Neural progenitor cell (in vitro differentiated cells): ENCODE measurements at regions not wholly inside any gene's neighbourhood (a gene's known extent, or its start where the extent isn't known, plus 50 kb on each side); places are given as distances from the start of the nearest gene placed in this dataset.
A peak's percentile ranks its signal among the peaks of the same experiment; 100 is the strongest.

Source experiments
- DNase-seq: peaks from one replicate; pipeline ENCODE4 v3.0.0-alpha.2; 2016; ENCODE audit warnings: low spot score
- H2AFZ ChIP-seq: fragments of 200-600 bp; sonication (generic); replicated peaks from 2 replicates; pipeline ENCODE4 v1.6.1; 2016; ENCODE audit warnings: antibody characterized with exemption
- H3F3A ChIP-seq: fragments of 200-600 bp; sonication (generic); 2 replicates; pipeline ENCODE4 v1.6.1; 2016; ENCODE audit warnings: antibody characterized with exemption, low read depth
- H3K27ac ChIP-seq: fragments of 200-600 bp; sonication (generic); 2 replicates; pipeline ENCODE4 v1.5.1; 2016; ENCODE audit warnings: mild to moderate bottlenecking
- H3K27me3 ChIP-seq: fragments of 200-600 bp; sonication (generic); 2 replicates; pipeline ENCODE4 v1.6.1; 2016; ENCODE audit warnings: mild to moderate bottlenecking, moderate library complexity
- H3K36me3 ChIP-seq: fragments of 200-600 bp; sonication (generic); 2 replicates; pipeline ENCODE4 v1.5.1; 2016
- H3K4me1 ChIP-seq: fragments of 200-600 bp; sonication (generic); 2 replicates; pipeline ENCODE4 v1.6.1; 2016; ENCODE audit warnings: mixed run types
- H3K4me2 ChIP-seq: fragments of 200-600 bp; sonication (generic); 2 replicates; pipeline ENCODE4 v1.6.1; 2016
- H3K4me3 ChIP-seq: fragments of 200-600 bp; sonication (generic); 2 replicates; pipeline ENCODE4 v1.5.1; 2016
- H3K79me2 ChIP-seq: fragments of 200-600 bp; sonication (generic); 2 replicates; pipeline ENCODE4 v1.6.1; 2016; ENCODE audit warnings: low read depth
- H3K9ac ChIP-seq: fragments of 200-600 bp; sonication (generic); 2 replicates; pipeline ENCODE4 v1.6.1; 2016
- H3K9me3 ChIP-seq: fragments of 200-600 bp; sonication (generic); 2 replicates; pipeline ENCODE4 v1.5.1; 2016; ENCODE audit warnings: low read depth
- H4K20me1 ChIP-seq: fragments of 200-600 bp; sonication (generic); 2 replicates; pipeline ENCODE4 v1.6.1; 2016; ENCODE audit warnings: low read depth
- H3K27ac Mint-ChIP-seq: 3 replicates; pipeline ENCODE4 v1.8.0; 2021; ENCODE audit warnings: mixed read lengths
- H3K27me3 Mint-ChIP-seq: 2 replicates; pipeline ENCODE4 v1.8.0; 2022; ENCODE audit warnings: low read depth, mild to moderate bottlenecking, inconsistent platforms, moderate library complexity, mixed read lengths; ENCODE audit not compliant: insufficient read depth
- H3K36me3 Mint-ChIP-seq: 3 replicates; pipeline ENCODE4 v1.8.0; 2021; ENCODE audit warnings: mixed read lengths
- H3K4me1 Mint-ChIP-seq: 3 replicates; pipeline ENCODE4 v1.8.0; 2021; ENCODE audit warnings: mixed read lengths
- H3K4me3 Mint-ChIP-seq: 3 replicates; pipeline ENCODE4 v1.8.0; 2021; ENCODE audit warnings: mild to moderate bottlenecking, moderate library complexity, mixed read lengths
- H3K9me3 Mint-ChIP-seq: 3 replicates; pipeline ENCODE4 v1.8.0; 2020; ENCODE audit warnings: mixed read lengths
- CTCF ChIP-seq: fragments of 200-600 bp; sonication (generic); IDR thresholded peaks from 2 replicates; pipeline ENCODE4 v1.5.1; 2017; ENCODE audit warnings: antibody characterized with exemption, mild to moderate bottlenecking
- EZH2 ChIP-seq: fragments of 200-600 bp; sonication (generic); IDR thresholded peaks from 2 replicates; pipeline ENCODE4 v1.6.1; 2017; ENCODE audit warnings: antibody characterized with exemption, mild to moderate bottlenecking, moderate library complexity
- EZH2phosphoT487 ChIP-seq: fragments of 200-600 bp; sonication (generic); IDR thresholded peaks from 2 replicates; pipeline ENCODE4 v1.6.1; 2017; ENCODE audit warnings: antibody characterized with exemption

DNA sequence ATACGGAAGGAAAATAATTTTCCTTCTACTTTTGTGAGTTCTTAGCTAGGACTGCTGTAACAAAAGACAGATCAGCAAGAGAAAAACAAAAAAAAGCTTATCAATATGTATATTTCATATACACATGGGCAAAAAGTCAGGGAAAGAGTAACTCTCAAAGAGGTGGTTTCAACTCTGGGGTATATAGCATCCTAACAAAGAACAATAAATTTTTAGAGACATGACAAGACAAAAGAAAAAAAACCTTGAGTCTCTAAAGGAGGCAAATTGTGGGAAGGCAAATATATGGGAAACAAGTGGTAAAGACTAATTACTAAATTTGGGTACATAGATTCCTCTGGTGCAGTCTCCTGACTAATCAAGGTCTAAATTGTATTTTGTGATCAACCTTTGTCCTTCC, 93.2 kb downstream of the C5orf15 start:
- Mint-ChIP-seq H3K4me3 (no peak overlapping the region), H3K9me3 (peaks cover 13% of the 10 kb centered on the region), H3K36me3 (no peaks in the 10 kb centered on the region), H3K27ac (no peak overlapping the region), H3K4me1 (peaks cover 3% of the 10 kb centered on the region), H3K27me3 (peaks cover 5% of the 10 kb centered on the region)
- H3K27me3 ChIP-seq = no peaks in the 10 kb centered on the region
- H3F3A ChIP-seq = no peaks in the 10 kb centered on the region
- H3K79me2 ChIP-seq = no peaks in the 10 kb centered on the region
- H3K36me3 ChIP-seq = no peaks in the 10 kb centered on the region
- H2AFZ ChIP-seq = no peak overlapping the region
- H3K4me1 ChIP-seq = peaks cover 8% of the 10 kb centered on the region
- TF ChIP-seq CTCF (no peak), EZH2phosphoT487 (no peak), EZH2 (no peak)
- no peaks in the 10 kb centered on the region for H4K20me1 ChIP-seq
- no peak overlapping the region for H3K27ac ChIP-seq
- no peak overlapping the region for H3K4me2 ChIP-seq
- no peak for DNase-seq
- no peak overlapping the region for H3K9ac ChIP-seq
- no peaks in the 10 kb centered on the region for H3K9me3 ChIP-seq
- no peak overlapping the region for H3K4me3 ChIP-seq

DNA sequence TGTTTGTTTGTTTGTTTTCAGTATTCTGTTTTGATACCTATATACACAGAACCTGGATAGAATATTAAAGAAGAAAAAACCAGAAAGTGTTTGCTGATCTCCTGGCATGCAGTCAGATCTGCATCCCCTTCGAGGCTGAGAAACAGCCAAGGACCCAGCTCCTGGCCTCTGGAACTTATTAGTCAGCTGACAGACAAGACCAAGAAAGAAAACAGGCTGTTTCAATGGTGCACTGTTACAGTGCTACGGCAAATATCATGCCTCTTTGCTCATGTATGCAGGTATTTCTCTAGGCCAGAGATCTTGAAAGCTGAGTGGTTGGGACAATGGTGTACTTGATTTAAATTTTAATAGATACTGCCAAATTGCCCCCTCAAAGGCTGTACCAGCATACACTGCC, 95.0 kb downstream of the C5orf15 start:
- Histone ChIP-seq H3K79me2 (no peaks in the 10 kb centered on the region), H3K4me3 (no peak overlapping the region), H3K36me3 (no peaks in the 10 kb centered on the region), H3K9me3 (no peaks in the 10 kb centered on the region), H4K20me1 (no peaks in the 10 kb centered on the region), H2AFZ (no peak overlapping the region), H3K27me3 (peaks cover 6% of the 10 kb centered on the region), H3K27ac (no peak overlapping the region), H3K4me2 (no peak overlapping the region), H3K4me1 (peaks cover 8% of the 10 kb centered on the region), H3F3A (no peaks in the 10 kb centered on the region), H3K9ac (no peak overlapping the region)
- DNase-seq = no peak
- Mint-ChIP-seq H3K27ac (no peak overlapping the region), H3K9me3 (peaks cover 13% of the 10 kb centered on the region), H3K4me3 (no peak overlapping the region), H3K36me3 (no peaks in the 10 kb centered on the region), H3K4me1 (peaks cover 6% of the 10 kb centered on the region), H3K27me3 (peaks cover 5% of the 10 kb centered on the region)
- no peak for TF ChIP-seq EZH2phosphoT487
- no peak for TF ChIP-seq CTCF
- no peak for TF ChIP-seq EZH2

DNA sequence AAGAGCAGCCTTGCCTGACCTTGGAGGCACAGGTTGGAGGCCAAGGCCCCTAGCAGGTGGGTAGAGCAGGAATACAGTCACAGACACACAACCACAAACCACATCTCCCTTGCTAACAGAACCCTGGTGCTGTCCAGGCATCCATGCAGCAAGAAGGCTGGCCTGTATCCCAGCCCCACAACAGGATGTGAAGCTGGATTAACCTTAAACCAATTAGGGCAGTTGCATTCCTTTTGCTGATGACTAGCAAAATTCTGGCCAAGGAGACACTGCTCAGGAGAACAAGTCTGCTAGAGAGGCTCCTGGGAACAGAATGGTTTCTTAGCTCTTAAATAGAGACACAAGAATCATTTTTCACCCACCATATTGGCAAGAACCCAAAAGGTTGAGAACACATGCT, 97.8 kb downstream of the C5orf15 start:
- Histone ChIP-seq H3K36me3 (no peaks in the 10 kb centered on the region), H3K4me3 (no peak overlapping the region), H3K27me3 (peaks cover 7% of the 10 kb centered on the region), H3K4me1 (peaks cover 8% of the 10 kb centered on the region), H3F3A (no peaks in the 10 kb centered on the region), H2AFZ (no peak overlapping the region), H4K20me1 (no peaks in the 10 kb centered on the region), H3K9me3 (no peaks in the 10 kb centered on the region), H3K4me2 (peak overlapping the region; percentile 19), H3K9ac (no peak overlapping the region), H3K79me2 (no peaks in the 10 kb centered on the region), H3K27ac (no peak overlapping the region)
- no peaks in the 10 kb centered on the region for H3K36me3 Mint-ChIP-seq
- DNase-seq = peak; percentile 29
- TF ChIP-seq EZH2 (no peak), CTCF (no peak)
- H3K27me3 Mint-ChIP-seq = peaks cover 5% of the 10 kb centered on the region
- peaks cover 10% of the 10 kb centered on the region for H3K9me3 Mint-ChIP-seq
- no peak overlapping the region for H3K27ac Mint-ChIP-seq
- no peak overlapping the region for H3K4me3 Mint-ChIP-seq
- peaks cover 6% of the 10 kb centered on the region for H3K4me1 Mint-ChIP-seq
